ENCODE measurements at regions not wholly inside any gene's neighbourhood (a gene's known extent, or its start where the extent isn't known, plus 50 kb on each side); places are given as distances from the start of the nearest gene placed in this dataset.

DNA sequence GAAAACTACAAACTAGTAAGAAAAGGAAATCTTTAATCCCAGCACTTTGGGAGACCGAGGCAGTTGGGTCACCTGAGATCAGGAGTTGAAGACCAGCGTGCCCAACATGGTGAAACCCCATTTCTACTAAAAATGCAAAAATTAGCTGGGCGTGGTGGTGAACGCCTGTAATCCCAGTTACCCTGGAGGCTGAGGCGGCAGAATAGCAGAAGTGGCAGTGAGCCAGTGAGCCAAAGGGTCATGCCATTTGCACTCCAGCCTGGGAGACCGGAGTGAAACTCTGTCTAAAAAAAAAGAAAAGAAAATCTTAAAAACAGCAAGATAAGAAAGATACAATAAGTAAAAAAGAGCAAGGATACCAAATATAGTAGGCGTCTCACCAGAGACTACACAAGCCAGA, 502.9 kb upstream of the ID2 start:
- H3K4me3 ChIP-seq (ENCODE audit: low read depth, low read length): no peak overlapping the region
- no peak for DNase-seq (ENCODE audit: low read depth)
- TF ChIP-seq, protein P1, sequence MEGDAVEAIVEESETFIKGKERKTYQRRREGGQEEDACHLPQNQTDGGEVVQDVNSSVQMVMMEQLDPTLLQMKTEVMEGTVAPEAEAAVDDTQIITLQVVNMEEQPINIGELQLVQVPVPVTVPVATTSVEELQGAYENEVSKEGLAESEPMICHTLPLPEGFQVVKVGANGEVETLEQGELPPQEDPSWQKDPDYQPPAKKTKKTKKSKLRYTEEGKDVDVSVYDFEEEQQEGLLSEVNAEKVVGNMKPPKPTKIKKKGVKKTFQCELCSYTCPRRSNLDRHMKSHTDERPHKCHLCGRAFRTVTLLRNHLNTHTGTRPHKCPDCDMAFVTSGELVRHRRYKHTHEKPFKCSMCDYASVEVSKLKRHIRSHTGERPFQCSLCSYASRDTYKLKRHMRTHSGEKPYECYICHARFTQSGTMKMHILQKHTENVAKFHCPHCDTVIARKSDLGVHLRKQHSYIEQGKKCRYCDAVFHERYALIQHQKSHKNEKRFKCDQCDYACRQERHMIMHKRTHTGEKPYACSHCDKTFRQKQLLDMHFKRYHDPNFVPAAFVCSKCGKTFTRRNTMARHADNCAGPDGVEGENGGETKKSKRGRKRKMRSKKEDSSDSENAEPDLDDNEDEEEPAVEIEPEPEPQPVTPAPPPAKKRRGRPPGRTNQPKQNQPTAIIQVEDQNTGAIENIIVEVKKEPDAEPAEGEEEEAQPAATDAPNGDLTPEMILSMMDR (conservative IDR thresholded peaks at IDR 0.05; ENCODE audit: low read depth, low read length): no peak

DNA sequence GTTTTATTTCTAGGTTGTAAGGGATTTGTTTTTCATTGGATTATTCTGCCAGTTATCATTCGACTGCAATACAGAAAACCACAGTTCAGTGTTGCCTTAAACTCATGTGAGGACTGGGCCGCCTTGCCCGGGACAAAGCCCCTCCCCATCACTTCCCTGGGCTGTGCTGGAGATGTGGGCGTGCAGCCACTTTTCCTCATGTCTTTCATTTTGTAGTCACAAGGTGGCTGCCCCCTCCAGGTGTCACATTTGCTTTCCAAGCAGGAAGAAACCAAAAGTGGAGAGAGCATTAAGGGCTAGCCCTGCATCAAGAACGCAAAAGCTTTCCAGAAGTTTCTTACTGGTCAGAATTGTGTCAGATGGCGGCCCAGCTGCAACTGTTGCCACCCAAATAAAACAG, 492.5 kb upstream of the ID2 start:
- H3K4me3 ChIP-seq (ENCODE audit: low read depth, low read length): no peak overlapping the region
- no peak for DNase-seq (ENCODE audit: low read depth)
- TF ChIP-seq, protein P1 (conservative IDR thresholded peaks at IDR 0.05; ENCODE audit: low read depth, low read length): no peak

DNA sequence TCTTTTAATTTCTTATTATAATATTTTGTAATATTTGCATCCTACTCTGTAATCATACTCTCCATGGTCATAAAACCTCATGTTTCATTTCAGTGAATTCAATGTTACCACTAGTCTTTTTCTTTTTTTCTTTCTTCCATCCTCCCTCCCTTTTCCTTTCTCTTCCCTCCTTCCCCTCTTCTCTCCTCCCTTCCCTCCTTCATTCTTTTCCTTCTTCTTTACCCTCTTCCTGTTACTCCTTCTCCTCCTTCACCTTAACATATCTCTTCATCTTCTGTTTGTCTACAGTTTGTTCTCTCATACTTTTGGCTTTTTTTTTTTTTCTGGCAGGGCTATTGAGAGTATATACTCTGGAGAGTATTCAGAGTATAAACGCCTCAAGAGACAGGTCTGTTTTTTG, 491.6 kb upstream of the ID2 start:
- no peak overlapping the region for H3K4me3 ChIP-seq (ENCODE audit: low read depth, low read length)
- TF ChIP-seq, protein P1 (conservative IDR thresholded peaks at IDR 0.05; ENCODE audit: low read depth, low read length): no peak
- DNase-seq (ENCODE audit: low read depth): no peak

DNA sequence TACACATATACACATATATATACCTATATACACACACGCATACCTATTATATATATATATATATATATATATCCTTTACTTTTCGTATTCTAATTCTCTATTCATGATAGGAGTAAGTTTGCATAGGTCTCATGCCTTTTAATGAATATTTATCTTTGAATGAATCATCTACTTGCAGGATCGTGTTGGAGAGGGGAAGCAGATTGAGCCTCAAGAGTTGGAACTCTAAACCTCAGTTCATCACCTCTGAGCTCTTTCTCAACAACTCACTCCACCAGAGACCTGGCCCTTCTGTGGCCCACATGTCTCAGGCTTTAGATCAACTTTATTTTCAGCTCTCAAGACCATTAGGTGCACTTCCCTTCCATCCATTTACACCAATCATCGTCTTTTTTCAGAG, 490.4 kb upstream of the ID2 start:
- TF ChIP-seq, protein P1 (conservative IDR thresholded peaks at IDR 0.05; ENCODE audit: low read depth, low read length): no peak
- no peak overlapping the region for H3K4me3 ChIP-seq (ENCODE audit: low read depth, low read length)
- no peak for DNase-seq (ENCODE audit: low read depth)

DNA sequence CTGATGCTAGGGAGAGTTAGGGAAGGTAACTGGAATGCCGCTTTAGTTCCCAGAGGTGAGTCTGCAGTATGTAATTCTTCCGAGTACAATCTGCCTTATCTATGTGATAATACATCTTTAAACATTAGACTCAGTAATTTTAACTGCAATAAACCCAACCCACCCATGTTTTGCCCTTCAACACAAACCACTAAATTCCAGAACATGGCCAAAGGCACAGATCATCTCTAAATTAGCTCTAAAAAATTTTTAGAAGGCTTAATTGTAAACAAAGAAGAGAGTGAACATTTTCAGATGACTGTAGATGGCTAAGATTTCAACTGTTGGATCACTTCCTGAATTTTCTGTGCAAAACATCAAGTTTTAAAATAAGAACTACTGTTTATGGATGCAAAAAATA, 488.7 kb upstream of the ID2 start:
- TF ChIP-seq, protein P1 (conservative IDR thresholded peaks at IDR 0.05; ENCODE audit: low read depth, low read length): no peak
- H3K4me3 ChIP-seq (ENCODE audit: low read depth, low read length): no peak overlapping the region
- DNase-seq (ENCODE audit: low read depth): no peak

DNA sequence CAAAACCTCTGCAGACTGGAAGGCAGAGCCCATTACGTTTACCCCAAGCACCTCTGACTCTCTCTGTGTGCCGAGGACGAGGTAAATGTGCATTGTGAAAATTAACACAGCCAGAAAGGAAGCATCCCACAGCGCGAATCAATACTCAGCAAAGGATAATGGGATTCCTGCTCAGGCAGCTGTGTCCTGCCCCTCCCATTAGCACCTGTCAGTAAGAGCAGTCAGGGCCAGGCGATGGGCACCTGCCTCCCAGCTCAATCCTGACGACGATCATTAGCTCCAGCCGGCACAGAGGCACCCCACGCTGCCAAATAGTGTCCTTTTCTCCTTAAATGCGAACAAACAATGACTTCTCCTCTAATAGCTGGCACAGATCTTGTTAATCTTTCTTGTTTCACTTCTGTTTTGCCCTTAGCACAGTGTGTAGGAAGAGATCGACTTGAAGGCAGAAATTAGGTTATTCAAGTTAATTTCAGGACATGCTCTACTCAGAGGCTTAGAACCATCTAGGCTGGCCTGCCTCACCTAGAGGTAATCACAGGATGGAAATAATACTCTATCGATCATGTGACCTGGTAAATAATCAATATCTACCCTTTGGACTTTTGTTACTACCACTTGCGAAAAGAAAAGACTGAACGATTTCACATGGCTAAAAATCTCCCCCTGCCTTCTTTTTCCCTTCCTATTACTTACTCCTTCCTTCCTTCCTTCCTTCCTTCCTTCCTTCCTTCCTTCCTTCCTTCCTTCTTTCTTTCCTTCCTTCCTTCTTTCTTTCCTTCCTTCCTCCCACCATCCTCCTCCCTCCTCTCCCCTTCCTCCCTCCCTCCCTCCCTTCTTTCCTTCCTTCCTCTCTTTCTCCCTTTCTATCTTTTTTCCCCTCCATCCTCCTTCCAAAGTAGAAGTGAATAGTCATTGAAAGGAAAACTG, 487.9 kb upstream of the ID2 start:
- no peak for DNase-seq (ENCODE audit: low read depth)
- H3K4me3 ChIP-seq (ENCODE audit: low read depth, low read length): no peak overlapping the region
- TF ChIP-seq, protein P1 (conservative IDR thresholded peaks at IDR 0.05; ENCODE audit: low read depth, low read length): no peak

DNA sequence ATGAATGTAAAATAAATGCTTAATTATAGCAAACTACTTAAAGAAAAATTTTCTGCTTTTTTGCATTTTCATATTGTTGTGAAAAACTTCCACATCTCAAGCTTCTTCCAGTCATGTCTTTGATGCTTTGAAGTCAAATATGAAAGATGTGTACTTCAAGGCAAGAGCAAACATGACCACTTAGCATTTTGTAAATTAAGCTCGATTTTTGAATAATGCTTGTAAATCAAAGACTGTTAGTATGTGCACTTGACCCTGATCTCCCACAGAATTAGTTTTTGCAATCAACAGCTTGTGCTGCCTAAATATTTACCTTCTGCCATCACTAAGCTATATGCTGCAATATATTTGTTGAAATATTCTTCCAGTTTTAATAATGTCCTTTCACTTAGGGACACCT, 486.1 kb upstream of the ID2 start:
- no peak for DNase-seq (ENCODE audit: low read depth)
- H3K4me3 ChIP-seq (ENCODE audit: low read depth, low read length): no peak overlapping the region
- TF ChIP-seq, protein P1 (conservative IDR thresholded peaks at IDR 0.05; ENCODE audit: low read depth, low read length): no peak

Data from epithelial cell of proximal tubule (primary cell).